ENCODE measurements at regions not wholly inside any gene's neighbourhood (a gene's known extent, or its start where the extent isn't known, plus 50 kb on each side); places are given as distances from the start of the nearest gene placed in this dataset.

GRCh38 chr5:25415970-25416369 lies 771.2 kb upstream of the CDH10 start:
- TF ChIP-seq CTCF (conservative IDR thresholded peaks at IDR 0.05; ENCODE audit: low read length) (no peak), EZH2phosphoT487 (IDR thresholded peaks at IDR 0.05; ENCODE audit: borderline replicate concordance, low read depth, low read length) (no peak)

Data from OCI-LY7 (cell line).